Endothelial cell of umbilical vein (primary cell): ENCODE measurements at regions not wholly inside any gene's neighbourhood (a gene's known extent, or its start where the extent isn't known, plus 50 kb on each side); places are given as distances from the start of the nearest gene placed in this dataset.

Source experiments
- BruUV-seq: library from RNA; stranded (reverse); fragments of 400-500 nt; replicated peaks from 2 replicates; lab custom pipeline; 2021; lab: Mats Ljungman, UMichigan
- CTCF ChIA-PET: fragments of 300-600, 350-600 bp; sonication (Branson Sonifier 250); formaldehyde crosslinking; loops from one replicate; lab custom pipeline; 2021; ENCODE audit warnings: antibody characterized with exemption, inconsistent platforms; lab: Charles Lee
- POLR2A ChIA-PET: fragments of 300-600, 350-600 bp; sonication (Branson Sonifier 250); formaldehyde crosslinking; loops from one replicate; lab custom pipeline; 2021; ENCODE audit warnings: antibody characterized with exemption, inconsistent platforms; lab: Charles Lee
- DNase-seq: peaks from one replicate; pipeline ENCODE4 v3.0.0-alpha.2; 2011; ENCODE audit warnings: low read depth, low spot score
- FAIRE-seq: peaks from 2 replicates; lab custom pipeline; 2011; peaks lifted over from hg19 to GRCh38; lab: Jason Lieb, UNC
- H2AFZ ChIP-seq: 2 replicates; pipeline ENCODE4 v1.6.0; 2012; ENCODE audit warnings: low read depth, low read length, control low read depth, inconsistent platforms
- H3K27ac ChIP-seq: 2 replicates; pipeline ENCODE4 v1.5.1; 2011; ENCODE audit warnings: low read depth, mild to moderate bottlenecking, control low read depth, low read length, moderate library complexity; ENCODE audit not compliant: insufficient read depth
- H3K27me3 ChIP-seq, 2 experiments: 2 replicates each; pipeline versions ENCODE4 v1.6.0 to v1.6.1; 2011; ENCODE audit warnings: low read length in 2 of 2, mixed read lengths in 1 of 2; ENCODE audit not compliant: control insufficient read depth in 2 of 2, insufficient read depth in 2 of 2
- H3K36me3 ChIP-seq, 2 experiments: 2 replicates in 1 of 2; 3 replicates in 1 of 2; pipeline ENCODE4 v1.5.1; 2011; ENCODE audit warnings: low read length in 2 of 2, mild to moderate bottlenecking in 1 of 2, moderate library complexity in 1 of 2; ENCODE audit not compliant: control insufficient read depth in 2 of 2, insufficient read depth in 2 of 2; ENCODE audit errors: extremely low read depth in 1 of 2
- H3K4me1 ChIP-seq: 3 replicates; pipeline ENCODE4 v1.5.1; 2011; ENCODE audit warnings: mild to moderate bottlenecking, low read length; ENCODE audit not compliant: control insufficient read depth, insufficient read depth; ENCODE audit errors: extremely low read depth
- H3K4me2 ChIP-seq: 2 replicates; pipeline ENCODE4 v1.6.1; 2011; ENCODE audit warnings: low read length, control low read depth, mixed read lengths; ENCODE audit not compliant: insufficient read depth
- H3K4me3 ChIP-seq, 3 experiments: fragments of 200-600 bp in 1 of 3; sonication (generic), shearing (Covaris generic) in 1 of 3; replicated peaks in 1 of 3; 2 replicates each; pipeline ENCODE4 v1.5.1; 2011 to 2016; ENCODE audit warnings: control low read depth in 3 of 3, low read length in 3 of 3, mild to moderate bottlenecking in 2 of 3, inconsistent platforms in 1 of 3, low read depth in 1 of 3, moderate library complexity in 1 of 3; ENCODE audit not compliant: insufficient read depth in 1 of 3
- H3K79me2 ChIP-seq: 2 replicates; pipeline ENCODE4 v1.6.0; 2012; ENCODE audit warnings: low read length, inconsistent platforms; ENCODE audit not compliant: control insufficient read depth, insufficient read depth
- H3K9ac ChIP-seq: replicated peaks from 2 replicates; pipeline ENCODE3; 2011; ENCODE audit warnings: low read length, control low read depth; ENCODE audit not compliant: insufficient read depth; ENCODE audit errors: extremely low read depth
- H3K9me1 ChIP-seq: replicated peaks from 3 replicates; pipeline ENCODE4 v1.6.0; 2011; ENCODE audit warnings: mild to moderate bottlenecking, low read length; ENCODE audit not compliant: control insufficient read depth, insufficient read depth; ENCODE audit errors: extremely low read depth
- H3K9me3 ChIP-seq: replicated peaks from 2 replicates; pipeline ENCODE4 v1.5.1; 2012; ENCODE audit warnings: low read length, inconsistent platforms; ENCODE audit not compliant: control insufficient read depth, insufficient read depth
- H4K20me1 ChIP-seq: replicated peaks from 2 replicates; pipeline ENCODE3; 2011; ENCODE audit warnings: mild to moderate bottlenecking, low read length; ENCODE audit not compliant: control insufficient read depth, insufficient read depth; ENCODE audit errors: extremely low read depth
- CTCF ChIP-seq, 2 donors: IDR thresholded peaks; 1 replicate in 1 of 2; 2 replicates in 1 of 2; pipeline ENCODE4 v1.5.1; 2011; ENCODE audit warnings: low read length in 2 of 2, mild to moderate bottlenecking in 2 of 2, moderate library complexity in 2 of 2, control low read depth in 1 of 2, inconsistent platforms in 1 of 2, low read depth in 1 of 2; ENCODE audit not compliant: insufficient read depth in 1 of 2; ENCODE audit errors: extremely low read depth in 1 of 2
- EZH2 ChIP-seq: IDR thresholded peaks from 2 replicates; pipeline ENCODE4 v1.6.1; 2012; ENCODE audit warnings: borderline replicate concordance, low read depth, mild to moderate bottlenecking, moderate library complexity, low read length, inconsistent platforms; ENCODE audit not compliant: severe bottlenecking
- FOS ChIP-seq: IDR thresholded peaks from 2 replicates; pipeline ENCODE4 v1.6.1; 2011; ENCODE audit warnings: mild to moderate bottlenecking, low read length, moderate library complexity, borderline replicate concordance; ENCODE audit not compliant: insufficient read depth
- GATA2 ChIP-seq: IDR thresholded peaks from 2 replicates; pipeline ENCODE4 v1.7.0; 2011; ENCODE audit warnings: low read depth, mild to moderate bottlenecking, moderate library complexity, mixed read lengths, low read length; ENCODE audit not compliant: insufficient read length, insufficient read depth
- JUN ChIP-seq: IDR thresholded peaks from 2 replicates; pipeline ENCODE4 v1.6.1; 2011; ENCODE audit warnings: borderline replicate concordance, low read depth; ENCODE audit not compliant: insufficient read length, insufficient read depth
- MAX ChIP-seq: IDR thresholded peaks from 2 replicates; pipeline ENCODE4 v1.6.1; 2011; ENCODE audit not compliant: insufficient read depth, insufficient read length
- MYC ChIP-seq: IDR thresholded peaks from one replicate; pipeline ENCODE4 v1.6.1; 2011; ENCODE audit warnings: mild to moderate bottlenecking, low read depth, low read length
- POLR2A ChIP-seq: IDR thresholded peaks from 2 replicates; pipeline ENCODE4 v1.6.1; 2012; ENCODE audit warnings: low read depth, mild to moderate bottlenecking, control low read depth, low read length
- POLR2AphosphoS5 ChIP-seq: IDR thresholded peaks from 2 replicates; pipeline ENCODE4 v1.6.1; 2012; ENCODE audit warnings: low read depth, mild to moderate bottlenecking, control low read depth, low read length, moderate library complexity; ENCODE audit not compliant: insufficient read depth
- dilution Hi-C: fragments of 300-500 bp; cut with MboI; formaldehyde crosslinking; loops from one replicate; pipeline ENCODE4 v1.15.0; 2019; ENCODE audit warnings: low sequenced_read_pairs; ENCODE audit not compliant: extremely low pct_ligation_motif_present
- intact Hi-C: fragments of 100-400 bp; cut with micrococcal nuclease; formaldehyde crosslinking; loops from one replicate; pipeline ENCODE4 v1.10.0; 2022

- ChIA-PET POLR2A (no interaction called here), CTCF (no interaction called here)
- Histone ChIP-seq H3K27ac (no peak overlapping the region), H3K79me2 (no peaks in the 10 kb centered on the region), H3K4me1 (no peaks in the 10 kb centered on the region), H2AFZ (no peak overlapping the region), H3K9ac (no peak overlapping the region), H3K27me3 (no peaks in the 10 kb centered on the region), H4K20me1 (no peaks in the 10 kb centered on the region), H3K36me3 (no peaks in the 10 kb centered on the region), H3K4me3 (no peak overlapping the region), H3K4me2 (no peak overlapping the region), H3K9me3 (peaks cover 2% of the 10 kb centered on the region), H3K9me1 (no peaks in the 10 kb centered on the region)
- no TSS peak for BruUV-seq
- TF ChIP-seq POLR2AphosphoS5 (no peak), MYC (no peak), GATA2 (no peak), FOS (no peak), POLR2A (no peak), EZH2 (no peak), JUN (no peak)
- DNase-seq: no peak
- FAIRE-seq: no peak
- dilution Hi-C loops (no loop called here), intact Hi-C loops (no loop called here)
Observed at GRCh38 chr4:27966664-27967063, 1106.0 kb downstream of the STIM2 start.

- Histone ChIP-seq H4K20me1 (no peaks in the 10 kb centered on the region), H3K4me3 (no peak overlapping the region), H3K27me3 (no peaks in the 10 kb centered on the region), H2AFZ (no peak overlapping the region), H3K9ac (no peak overlapping the region), H3K9me1 (no peaks in the 10 kb centered on the region), H3K27ac (no peak overlapping the region), H3K9me3 (no peaks in the 10 kb centered on the region), H3K79me2 (no peaks in the 10 kb centered on the region), H3K4me1 (no peaks in the 10 kb centered on the region), H3K36me3 (no peaks in the 10 kb centered on the region), H3K4me2 (no peak overlapping the region)
- intact Hi-C loops: no loop called here
- TF ChIP-seq JUN: no peak
- no peak for TF ChIP-seq MYC
- TF ChIP-seq EZH2: no peak
- no peak for TF ChIP-seq POLR2AphosphoS5
- TF ChIP-seq MAX: no peak
- no peak for TF ChIP-seq GATA2
- TF ChIP-seq CTCF (IDR thresholded peaks at IDR 0.05; ENCODE audit: extremely low read depth in 1 of 2, insufficient read depth in 1 of 2, low read depth in 1 of 2, low read length in 2 of 2): no peak
- no peak for TF ChIP-seq POLR2A
- TF ChIP-seq FOS: no peak
- ChIA-PET CTCF (no interaction called here), POLR2A (no interaction called here)
- BruUV-seq: no TSS peak
- dilution Hi-C loops: no loop called here
- DNase-seq: no peak
- no peak for FAIRE-seq
Observed at GRCh38 chr4:27973056-27973455, 1112.4 kb downstream of the STIM2 start.
